Inflammatory macrophage treated with lipopolysaccharide for 1 hour (primary cell): ENCODE measurements at regions not wholly inside any gene's neighbourhood (a gene's known extent, or its start where the extent isn't known, plus 50 kb on each side); places are given as distances from the start of the nearest gene placed in this dataset.
A peak's percentile ranks its signal among the peaks of the same experiment; 100 is the strongest.
"Not testable (repeated sequence)": the region's sequence is repeated elsewhere in the genome, so short reads cannot be mapped to it uniquely, and the experiment has no call there.

Experiments
- DNase-seq, 2 donors: peaks; one replicate each; pipeline ENCODE4 v3.0.0-alpha.2; 2020 to 2022

GRCh38 chr13:97520061-97520460 is 86.1 kb downstream of the RAP2A start:
- DNase-seq, result no peak

- no peak for DNase-seq
These were observed 86.9 kb downstream of the RAP2A start for GRCh38 chr13:97520866-97521265.

GRCh38 chr13:97521726-97522125 is 87.8 kb downstream of the RAP2A start:
- DNase-seq, result no peak

GRCh38 chr13:97522243-97522642 is 88.3 kb downstream of the RAP2A start:
- DNase-seq, result no peak

- DNase-seq, result no peak
These were observed 92.6 kb downstream of the RAP2A start for GRCh38 chr13:97526556-97526955.

GRCh38 chr13:97528518-97528917 is 94.5 kb downstream of the RAP2A start:
- DNase-seq, result peak in 1 of 2 donors; percentile 3

GRCh38 chr13:97534540-97534939 is 100.6 kb downstream of the RAP2A start:
- no peak for DNase-seq

GRCh38 chr13:97535614-97536013 is 101.6 kb downstream of the RAP2A start:
- DNase-seq, result peak; percentile 12 to 27

- no peak for DNase-seq
These were observed 103.1 kb downstream of the RAP2A start for GRCh38 chr13:97537110-97537509.

GRCh38 chr13:97538203-97538602 is 104.2 kb downstream of the RAP2A start:
- peak in 1 of 2 donors; percentile 1 for DNase-seq

GRCh38 chr13:97539651-97540610 is 106.0 kb downstream of the RAP2A start:
- DNase-seq, result no peak

GRCh38 chr13:97540696-97541095 is 106.7 kb downstream of the RAP2A start:
- DNase-seq, result no peak

GRCh38 chr13:97542102-97542685 is 108.2 kb downstream of the RAP2A start:
- no peak for DNase-seq

- no peak for DNase-seq
These were observed 110.2 kb downstream of the RAP2A start for GRCh38 chr13:97544031-97544765.

GRCh38 chr13:97544971-97545499 is 111.1 kb downstream of the RAP2A start:
- DNase-seq, result not testable (repeated sequence)

- DNase-seq, result no peak
These were observed 114.2 kb downstream of the RAP2A start for GRCh38 chr13:97548138-97548537.

GRCh38 chr13:97548711-97549110 is 114.7 kb downstream of the RAP2A start:
- no peak for DNase-seq

GRCh38 chr13:97549201-97549600 is 115.2 kb downstream of the RAP2A start:
- DNase-seq, result no peak

- DNase-seq, result no peak
These were observed 120.5 kb downstream of the RAP2A start for GRCh38 chr13:97554496-97554895.

GRCh38 chr13:97555034-97555433 is 121.1 kb downstream of the RAP2A start:
- no peak for DNase-seq

GRCh38 chr13:97559030-97559429 is 125.1 kb downstream of the RAP2A start:
- no peak for DNase-seq

GRCh38 chr13:97559981-97560380 is 126.0 kb downstream of the RAP2A start:
- no peak for DNase-seq

- no peak for DNase-seq
These were observed 127.2 kb downstream of the RAP2A start for GRCh38 chr13:97561182-97561581.
